ENCODE measurements at regions not wholly inside any gene's neighbourhood (a gene's known extent, or its start where the extent isn't known, plus 50 kb on each side); places are given as distances from the start of the nearest gene placed in this dataset.

- TF ChIP-seq CTCF (IDR thresholded peaks at IDR 0.05; ENCODE audit: low read length) = no peak
- no peak for TF ChIP-seq EZH2 (IDR thresholded peaks at IDR 0.05; ENCODE audit: borderline replicate concordance, low read length)
These were observed 451.9 kb downstream of the SMARCA1 start for GRCh38 chrX:129071390-129071789.

All from OCI-LY1 (cell line).